Fibroblast of skin of right biceps (primary cell): ENCODE measurements at regions not wholly inside any gene's neighbourhood (a gene's known extent, or its start where the extent isn't known, plus 50 kb on each side); places are given as distances from the start of the nearest gene placed in this dataset.
"Not testable (repeated sequence)": the region's sequence is repeated elsewhere in the genome, so short reads cannot be mapped to it uniquely, and the experiment has no call there.

Experiments used
- DNase-seq: peaks from one replicate; pipeline ENCODE4 v3.0.0-alpha.2; 2013

DNA sequence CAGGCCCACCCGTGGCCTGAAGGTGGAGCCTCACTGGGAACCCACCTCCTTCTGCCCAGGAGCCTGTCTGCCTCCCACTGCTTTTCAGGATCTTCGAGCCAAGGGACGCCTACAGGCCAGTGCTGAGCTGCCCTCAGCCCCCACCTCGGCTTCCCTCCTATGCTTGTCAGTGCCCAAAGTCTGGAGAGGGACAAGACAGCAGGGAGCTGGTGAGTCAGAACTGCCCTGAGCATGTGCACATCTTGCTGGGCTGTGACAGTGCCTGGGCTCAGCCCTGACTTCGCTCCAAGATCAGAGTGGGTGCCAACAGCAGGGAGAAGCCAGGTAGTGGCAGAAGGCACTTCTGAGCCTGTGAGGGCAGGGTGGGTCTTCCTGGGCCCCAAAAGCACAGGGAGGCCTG is 286.8 kb downstream of the AEBP2 start:
- DNase-seq: no peak

DNA sequence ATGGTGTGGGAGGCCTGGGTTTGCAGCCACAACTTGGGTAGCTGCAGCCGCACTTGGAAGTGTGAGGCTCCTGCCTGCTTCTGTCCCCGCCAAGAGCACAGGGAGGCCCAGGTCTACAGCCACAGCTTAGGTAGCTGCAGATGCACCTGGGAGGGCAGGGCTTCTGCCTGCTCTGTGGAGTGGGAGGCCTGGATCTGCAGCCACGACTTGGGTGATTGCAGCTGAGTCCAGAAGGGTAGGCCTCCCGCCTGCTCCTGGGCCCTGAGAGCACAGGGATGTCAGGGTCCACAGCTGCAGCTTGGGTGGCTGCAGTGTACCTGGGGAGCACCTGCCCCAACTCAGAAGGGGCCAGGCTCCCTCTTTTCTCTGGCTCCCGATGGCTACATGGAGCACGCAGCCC is 287.3 kb downstream of the AEBP2 start:
- DNase-seq: no peak

- DNase-seq: no peak
Observed at GRCh38 chr12:19737019-19737418, 297.7 kb downstream of the AEBP2 start.

GRCh38 chr12:19739195-19739776 is 300.0 kb downstream of the AEBP2 start:
- DNase-seq: peak; percentile 70

DNA sequence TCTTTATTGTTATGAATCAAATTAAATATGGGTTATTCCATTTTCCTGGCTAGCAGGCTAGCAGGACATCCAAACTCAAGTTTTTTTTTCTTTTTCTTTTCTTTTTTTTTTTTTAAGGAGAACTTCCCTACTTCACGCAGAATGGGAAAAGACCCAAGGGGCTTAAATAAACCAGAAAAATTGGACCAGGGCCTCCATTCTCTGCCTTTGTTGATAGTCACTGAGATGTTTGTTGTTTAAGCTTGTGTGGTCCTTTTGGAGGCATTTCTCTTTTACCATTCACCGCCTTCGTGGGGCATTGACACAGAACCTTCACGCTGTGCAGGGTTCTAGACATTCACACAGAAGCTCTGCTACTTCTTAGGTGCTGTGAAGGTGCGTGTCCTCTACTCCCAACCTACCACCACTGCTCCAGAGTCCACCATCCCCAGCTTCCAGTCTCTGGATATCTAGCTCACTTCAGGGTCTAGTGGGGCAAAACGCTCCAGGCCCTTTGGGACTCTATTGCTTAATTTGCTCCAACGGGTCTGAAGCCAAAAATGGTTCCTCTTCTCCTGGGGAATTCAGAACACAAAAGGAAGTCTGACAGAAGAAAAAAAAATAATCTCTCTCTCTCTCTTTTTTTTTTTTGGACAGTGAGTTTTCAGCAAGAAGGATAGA is 301.3 kb downstream of the AEBP2 start:
- no peak for DNase-seq

- no peak for DNase-seq
Observed at GRCh38 chr12:19741132-19741489, 301.8 kb downstream of the AEBP2 start.

- DNase-seq: peak; percentile 48
Observed at GRCh38 chr12:19744705-19745218, 305.5 kb downstream of the AEBP2 start.

DNA sequence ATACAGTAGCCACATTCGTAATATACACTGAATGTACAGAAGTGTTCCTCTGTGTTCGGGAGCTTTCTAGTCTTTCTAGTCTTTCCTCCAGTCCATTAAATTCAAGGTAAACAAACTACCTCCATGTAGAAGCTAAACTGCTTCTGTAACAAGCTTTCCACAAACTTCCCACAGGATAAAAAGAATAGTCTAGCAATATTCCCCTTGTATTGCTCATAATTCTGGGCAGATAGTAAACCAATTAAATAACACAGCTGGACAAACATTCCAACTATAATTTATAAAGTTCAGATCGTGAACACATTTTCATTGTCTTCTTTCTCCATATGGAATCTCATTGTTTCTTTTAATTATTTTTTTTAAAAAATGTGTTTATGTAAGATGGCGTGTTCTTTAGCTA is 307.2 kb downstream of the AEBP2 start:
- no peak for DNase-seq

DNA sequence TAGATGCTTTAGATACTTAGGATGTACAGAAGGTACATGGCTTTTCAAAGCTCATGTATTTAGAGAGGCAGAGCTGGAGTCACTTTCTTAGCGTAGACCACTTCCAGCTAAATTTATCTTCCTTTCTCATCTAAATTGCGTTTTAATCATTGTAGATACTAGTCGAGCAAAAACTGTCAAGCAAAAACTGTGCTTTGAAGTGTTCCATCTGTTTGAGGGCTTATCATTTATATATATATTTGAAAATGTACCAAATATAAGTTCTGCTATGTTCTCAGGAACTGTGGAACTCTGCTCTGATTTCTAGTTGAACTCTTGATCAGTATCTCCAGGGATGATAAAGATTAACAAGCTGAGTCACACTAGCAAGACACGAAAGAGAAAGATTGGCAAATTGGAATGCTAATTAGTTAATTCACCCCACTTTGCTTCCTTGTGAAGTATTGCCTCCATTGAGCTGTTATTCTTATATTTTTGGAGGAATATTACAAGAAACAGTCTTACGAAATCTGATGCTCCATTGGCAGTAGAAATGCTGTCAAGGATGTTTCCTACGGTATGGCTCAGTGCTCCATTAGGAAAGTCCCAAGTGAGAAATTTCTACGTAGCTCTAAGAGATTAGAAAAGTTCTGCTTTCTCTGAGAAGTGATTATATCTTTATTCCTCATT is 310.7 kb downstream of the AEBP2 start:
- DNase-seq: no peak

GRCh38 chr12:19751078-19751477 is 311.8 kb downstream of the AEBP2 start:
- DNase-seq: no peak

GRCh38 chr12:19752712-19753111 is 313.4 kb downstream of the AEBP2 start:
- DNase-seq: no peak

- peak; percentile 57 for DNase-seq
Observed at GRCh38 chr12:19755136-19755535, 315.8 kb downstream of the AEBP2 start.

GRCh38 chr12:19757317-19757877 is 318.1 kb downstream of the AEBP2 start:
- DNase-seq: peak; percentile 53

GRCh38 chr12:19759227-19759626 is 319.9 kb downstream of the AEBP2 start:
- DNase-seq: peak; percentile 91

GRCh38 chr12:19760611-19761010 is 321.3 kb downstream of the AEBP2 start:
- no peak for DNase-seq

DNA sequence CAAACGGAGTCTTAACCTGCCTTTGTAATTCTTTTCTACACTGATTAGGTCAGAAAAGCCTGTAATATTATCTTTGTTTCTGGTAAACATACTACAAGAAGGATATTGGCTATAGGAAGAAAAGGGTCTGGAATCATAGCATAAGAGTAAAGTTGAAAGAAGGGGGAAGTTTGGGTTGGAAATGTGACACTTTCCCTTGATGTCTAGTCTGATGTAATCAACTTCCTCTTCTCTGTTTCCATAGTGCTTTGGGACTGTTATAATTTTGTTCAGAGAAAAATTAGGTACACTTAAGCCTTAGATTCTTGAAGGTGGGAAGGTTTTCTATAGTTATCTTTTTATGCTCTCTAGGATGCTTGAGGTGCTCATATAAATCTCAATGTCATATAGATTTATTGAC is 322.2 kb downstream of the AEBP2 start:
- DNase-seq: no peak

GRCh38 chr12:19763488-19763887 is 324.2 kb downstream of the AEBP2 start:
- DNase-seq: no peak

DNA sequence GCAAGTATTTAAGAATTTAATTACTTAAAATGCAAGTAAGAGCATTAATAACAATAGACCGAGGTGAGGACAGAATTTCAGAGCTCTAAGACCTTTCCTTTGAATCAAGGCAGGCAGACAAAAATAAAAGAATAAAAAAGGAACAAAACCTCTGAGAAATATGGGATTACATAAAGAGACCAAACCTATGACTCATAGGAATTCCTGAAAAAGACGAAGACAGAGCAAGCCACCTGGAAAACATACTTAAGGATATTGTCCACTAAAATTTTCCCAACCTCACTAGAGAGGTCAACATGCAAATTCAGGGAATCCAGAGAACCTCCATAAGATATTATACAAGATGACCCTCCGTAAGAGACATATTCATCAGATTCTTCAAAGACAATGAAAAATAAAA is 325.1 kb downstream of the AEBP2 start:
- DNase-seq: no peak

GRCh38 chr12:19771858-19772257 is 332.6 kb downstream of the AEBP2 start:
- DNase-seq: peak; percentile 91

DNA sequence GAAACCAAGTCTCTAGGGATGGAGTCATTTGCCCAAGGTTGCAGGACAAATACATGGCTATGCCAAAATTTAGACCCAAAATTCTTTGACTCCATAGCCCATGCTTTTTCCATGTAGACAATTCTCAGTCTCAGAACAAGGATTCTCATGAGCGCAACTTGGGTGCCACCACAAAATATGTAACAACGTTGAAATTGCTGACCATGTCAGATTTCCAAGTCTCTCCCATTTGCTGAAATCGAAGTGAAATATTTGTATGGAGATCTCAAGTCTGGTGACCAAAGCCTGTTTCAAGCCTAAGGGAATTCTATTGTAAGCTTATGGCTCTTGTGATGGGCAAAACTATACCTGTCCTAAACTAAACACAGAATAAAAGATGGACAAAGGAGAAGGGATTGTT is 333.5 kb downstream of the AEBP2 start:
- DNase-seq: no peak

GRCh38 chr12:19775241-19775640 is 335.9 kb downstream of the AEBP2 start:
- no peak for DNase-seq

GRCh38 chr12:19775976-19776375 is 336.7 kb downstream of the AEBP2 start:
- not testable (repeated sequence) for DNase-seq

GRCh38 chr12:19778172-19778571 is 338.9 kb downstream of the AEBP2 start:
- peak; percentile 49 for DNase-seq

DNA sequence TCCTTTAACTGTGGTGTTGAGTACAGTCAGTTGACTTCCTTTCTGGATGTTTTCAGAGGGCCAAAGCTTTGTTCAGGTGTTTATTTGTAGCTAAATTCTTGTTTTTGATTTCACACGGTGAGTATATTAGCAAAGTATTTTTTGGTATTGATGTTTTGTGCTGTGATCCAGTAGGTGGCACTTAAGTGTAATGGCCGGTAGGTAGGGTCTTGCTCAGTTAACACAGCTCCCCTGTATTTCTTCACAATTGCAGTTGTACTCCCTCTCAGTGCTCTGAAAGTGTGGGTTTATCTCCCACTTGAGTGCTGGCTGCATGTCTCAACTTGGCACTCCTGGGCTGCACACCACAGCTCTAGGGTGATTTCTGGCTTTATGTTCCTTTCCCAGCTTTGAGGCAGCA is 339.5 kb downstream of the AEBP2 start:
- DNase-seq: no peak
